Activated naive CD4-positive, alpha-beta T cell treated with anti-CD3 and anti-CD28 coated beads for 36 hours (primary cell): ENCODE measurements at regions not wholly inside any gene's neighbourhood (a gene's known extent, or its start where the extent isn't known, plus 50 kb on each side); places are given as distances from the start of the nearest gene placed in this dataset.

Experiments
- CTCF ChIA-PET: fragments of 350-600 bp; sonication (Branson Sonifier 250); formaldehyde crosslinking; loops from one replicate; lab custom pipeline; 2021; ENCODE audit warnings: antibody characterized with exemption; lab: Charles Lee
- DNase-seq: peaks from one replicate; pipeline ENCODE4 v3.0.0-alpha.2; 2020
- H3K27ac Mint-ChIP-seq: one replicate; pipeline ENCODE4 v1.8.0; 2021; ENCODE audit warnings: mild to moderate bottlenecking, mixed read lengths
- H3K27me3 Mint-ChIP-seq: one replicate; pipeline ENCODE4 v1.8.0; 2021; ENCODE audit warnings: low read depth, mixed read lengths
- H3K36me3 Mint-ChIP-seq: one replicate; pipeline ENCODE4 v1.8.0; 2021; ENCODE audit warnings: low read depth, mixed read lengths
- H3K4me1 Mint-ChIP-seq: one replicate; pipeline ENCODE4 v1.8.0; 2021; ENCODE audit warnings: low read depth, mixed read lengths
- H3K4me3 Mint-ChIP-seq: one replicate; pipeline ENCODE4 v1.8.0; 2021; ENCODE audit warnings: mild to moderate bottlenecking, moderate library complexity, mixed read lengths
- H3K9me3 Mint-ChIP-seq: one replicate; pipeline ENCODE4 v1.8.0; 2021; ENCODE audit warnings: mixed read lengths
- intact Hi-C: fragments of 100-400 bp; cut with micrococcal nuclease; formaldehyde crosslinking; loops from one replicate; pipeline ENCODE4 v1.15.1; 2023

DNA sequence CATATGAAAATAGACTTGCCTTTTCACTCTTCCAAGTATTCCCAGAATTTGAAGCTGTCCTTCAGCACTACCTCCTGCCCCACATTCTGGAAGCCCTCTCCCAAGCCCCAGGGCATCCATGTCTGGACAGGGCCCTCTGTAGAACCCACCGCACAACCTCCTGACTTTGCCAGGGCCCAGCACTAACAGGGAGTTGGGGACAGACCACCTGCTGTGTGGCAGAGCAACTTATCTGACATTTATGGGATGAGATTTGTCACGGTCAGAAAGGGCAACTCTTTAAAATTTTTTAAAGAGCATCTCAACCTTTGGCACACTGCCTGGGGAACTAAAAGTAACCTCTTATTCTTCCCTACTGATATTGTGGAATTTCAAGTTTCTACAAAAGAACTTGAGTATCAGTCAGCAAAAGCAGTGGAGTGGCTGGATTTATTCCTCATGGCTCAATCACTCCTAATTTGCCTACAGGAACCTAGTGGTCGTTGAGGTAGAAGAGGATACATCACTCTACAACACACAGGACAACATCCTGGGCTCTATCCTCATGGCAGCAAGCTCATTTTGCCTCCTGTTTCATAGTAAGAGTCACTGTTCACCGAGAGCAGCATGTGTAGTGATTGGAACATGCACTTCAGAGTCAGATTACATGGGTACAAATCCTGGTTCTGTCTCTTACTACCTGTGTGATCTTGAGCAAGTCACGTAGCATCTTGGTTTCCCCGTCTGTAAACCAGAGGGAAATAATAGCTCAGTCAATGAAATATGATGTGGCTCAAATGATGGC is 285.3 kb downstream of the ENC1 start:
- DNase-seq: no peak
- intact Hi-C loops: no loop called here
- peaks cover 2% of the 10 kb centered on the region for H3K27me3 Mint-ChIP-seq
- CTCF ChIA-PET: no interaction called here
- no peak overlapping the region for H3K4me3 Mint-ChIP-seq
- H3K4me1 Mint-ChIP-seq: no peaks in the 10 kb centered on the region
- H3K9me3 Mint-ChIP-seq: no peaks in the 10 kb centered on the region
- no peaks in the 10 kb centered on the region for H3K36me3 Mint-ChIP-seq
- H3K27ac Mint-ChIP-seq: no peak overlapping the region

DNA sequence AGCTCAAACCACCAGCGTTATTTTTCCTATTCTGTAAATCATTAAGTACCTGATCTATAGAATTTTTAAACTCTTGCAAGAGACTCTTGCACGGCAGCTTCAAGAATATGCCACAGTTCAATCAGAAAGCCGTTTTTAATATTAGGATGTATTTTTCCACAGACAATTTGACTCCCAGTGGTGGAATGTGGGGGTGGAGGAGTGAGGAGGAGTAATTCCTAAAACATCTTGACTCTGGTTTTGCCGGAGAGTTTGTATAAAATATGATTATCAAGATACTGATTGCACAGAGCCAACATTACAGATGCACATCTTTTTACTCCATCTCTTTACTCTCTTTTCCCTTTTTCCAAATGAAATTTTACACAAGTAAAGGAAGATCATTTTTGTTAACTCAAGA is 288.3 kb downstream of the ENC1 start:
- no peaks in the 10 kb centered on the region for H3K4me1 Mint-ChIP-seq

GRCh38 chr5:74342948-74343682 is 297.4 kb downstream of the ENC1 start:
- no peak overlapping the region for H3K27ac Mint-ChIP-seq
- no peak overlapping the region for H3K4me3 Mint-ChIP-seq

More for the DNA sequence above, 288.3 kb downstream of the ENC1 start:
- intact Hi-C loops: no loop called here
- Mint-ChIP-seq H3K27me3 (peaks cover 17% of the 10 kb centered on the region), H3K9me3 (no peaks in the 10 kb centered on the region), H3K4me3 (no peak overlapping the region), H3K27ac (no peak overlapping the region), H3K36me3 (no peaks in the 10 kb centered on the region)
- CTCF ChIA-PET: no interaction called here
- no peak for DNase-seq

DNA sequence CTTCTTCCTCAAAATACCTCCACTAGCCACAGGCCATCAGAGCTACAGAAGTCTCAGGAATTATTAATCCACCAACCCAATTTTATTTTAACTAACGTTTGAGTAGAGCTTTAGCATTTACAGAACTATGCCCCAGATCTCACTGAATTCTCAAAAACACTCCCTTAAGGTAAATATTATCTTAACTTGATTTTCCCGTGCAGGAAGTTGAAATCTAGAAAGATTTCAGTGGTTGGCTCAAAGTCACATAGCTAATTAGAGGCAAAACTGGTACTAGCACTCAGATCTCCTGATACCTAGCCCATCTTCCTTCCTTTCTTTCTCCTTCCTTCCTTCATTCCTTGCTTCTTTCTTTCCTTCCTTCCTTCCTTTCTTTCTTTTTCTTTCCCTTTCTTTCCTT is 298.3 kb downstream of the ENC1 start:
- Mint-ChIP-seq H3K4me3 (no peak overlapping the region), H3K27me3 (peaks cover 6% of the 10 kb centered on the region), H3K9me3 (no peaks in the 10 kb centered on the region), H3K27ac (no peak overlapping the region), H3K36me3 (no peaks in the 10 kb centered on the region), H3K4me1 (no peaks in the 10 kb centered on the region)
- CTCF ChIA-PET: no interaction called here
- intact Hi-C loops: no loop called here
- no peak for DNase-seq

More at GRCh38 chr5:74342948-74343682, 297.4 kb downstream of the ENC1 start:
- peaks cover 5% of the 10 kb centered on the region for H3K27me3 Mint-ChIP-seq
- H3K36me3 Mint-ChIP-seq: no peaks in the 10 kb centered on the region
- H3K4me1 Mint-ChIP-seq: no peaks in the 10 kb centered on the region
- intact Hi-C loops: no loop called here
- DNase-seq: no peak
- CTCF ChIA-PET: no interaction called here
- H3K9me3 Mint-ChIP-seq: no peaks in the 10 kb centered on the region

DNA sequence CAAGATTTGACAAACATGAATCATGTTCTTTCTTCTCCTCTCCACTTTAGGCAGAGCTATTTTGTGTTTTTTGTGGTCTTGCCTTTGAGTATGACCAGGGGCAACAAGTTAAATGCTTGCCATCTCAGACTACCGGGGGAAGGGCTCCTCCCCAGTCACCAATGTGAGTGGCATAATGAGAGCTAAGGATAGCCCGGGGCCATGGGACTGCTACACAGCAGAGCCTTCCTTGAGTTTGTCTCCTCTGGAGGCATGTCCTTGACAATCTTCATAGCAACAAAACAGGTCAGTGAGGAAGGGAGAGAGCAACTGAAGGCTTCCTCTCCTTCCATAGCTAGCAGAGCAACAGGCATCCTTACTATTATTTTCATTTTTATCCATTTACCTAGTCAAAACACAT is 299.3 kb downstream of the ENC1 start:
- Mint-ChIP-seq H3K36me3 (no peaks in the 10 kb centered on the region), H3K27ac (no peak overlapping the region), H3K4me1 (no peaks in the 10 kb centered on the region), H3K9me3 (no peaks in the 10 kb centered on the region), H3K4me3 (no peak overlapping the region), H3K27me3 (peaks cover 6% of the 10 kb centered on the region)
- intact Hi-C loops: no loop called here
- CTCF ChIA-PET: no interaction called here
- no peak for DNase-seq

DNA sequence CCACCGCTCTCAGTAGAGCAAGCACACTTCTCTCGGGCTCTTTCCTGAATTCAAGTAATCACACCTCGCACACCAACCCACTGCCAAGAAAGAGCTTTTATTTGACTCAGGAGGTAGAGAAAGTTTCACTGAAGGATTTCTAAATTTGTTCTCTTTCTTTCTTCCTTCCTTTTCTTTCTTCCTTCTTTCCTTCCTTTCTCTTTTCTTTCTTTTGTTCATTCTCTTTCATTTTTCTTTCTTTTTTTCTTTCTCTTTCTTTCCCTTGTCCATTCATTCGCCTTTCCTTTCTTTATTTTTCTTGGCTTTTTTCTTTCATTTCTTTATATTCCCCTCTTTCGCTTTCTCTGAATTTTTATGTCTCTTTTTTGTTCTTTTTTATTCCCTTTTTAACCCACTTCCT is 300.1 kb downstream of the ENC1 start:
- CTCF ChIA-PET: no interaction called here
- H3K27me3 Mint-ChIP-seq: peaks cover 6% of the 10 kb centered on the region
- intact Hi-C loops: no loop called here
- H3K36me3 Mint-ChIP-seq: no peaks in the 10 kb centered on the region
- DNase-seq: no peak
- H3K9me3 Mint-ChIP-seq: no peaks in the 10 kb centered on the region
- H3K27ac Mint-ChIP-seq: no peak overlapping the region
- H3K4me3 Mint-ChIP-seq: no peak overlapping the region
- no peaks in the 10 kb centered on the region for H3K4me1 Mint-ChIP-seq

DNA sequence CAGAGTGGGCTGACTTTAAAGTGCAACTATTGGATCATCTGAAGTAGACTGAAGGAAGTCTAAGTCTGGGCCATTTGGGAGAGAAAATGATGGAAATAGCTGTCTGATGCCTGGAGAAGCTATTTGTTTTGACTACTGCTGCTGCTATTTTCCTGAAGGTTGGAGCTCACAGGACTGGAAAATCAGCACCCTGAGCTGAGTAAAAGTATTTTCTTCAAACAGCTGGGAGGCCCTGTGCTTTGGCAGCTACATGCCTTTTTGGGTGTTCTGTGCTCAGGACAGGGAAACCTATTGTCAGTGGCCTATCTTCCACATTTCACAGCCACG is 302.6 kb downstream of the ENC1 start:
- no peak overlapping the region for H3K4me3 Mint-ChIP-seq
- CTCF ChIA-PET: interaction anchor here (0.8 to 1.1 kb wide), 2 partner anchors 9 to 435 kb away, joined by 3 read pairs; no protein-coding TSS in a partner anchor

GRCh38 chr5:74337254-74337983 is 303.1 kb downstream of the ENC1 start:
- intact Hi-C loops: no loop called here
- no peaks in the 10 kb centered on the region for H3K4me1 Mint-ChIP-seq
- no peaks in the 10 kb centered on the region for H3K36me3 Mint-ChIP-seq
- H3K27ac Mint-ChIP-seq: no peak overlapping the region
- no peak overlapping the region for H3K4me3 Mint-ChIP-seq
- CTCF ChIA-PET: interaction anchor here (0.8 to 1.1 kb wide), 2 partner anchors 8 to 435 kb away, joined by 3 read pairs; no protein-coding TSS in a partner anchor
- peaks cover 14% of the 10 kb centered on the region for H3K27me3 Mint-ChIP-seq
- DNase-seq: no peak
- no peaks in the 10 kb centered on the region for H3K9me3 Mint-ChIP-seq

More for the DNA sequence above, 302.6 kb downstream of the ENC1 start:
- intact Hi-C loops: no loop called here
- Mint-ChIP-seq H3K4me1 (no peaks in the 10 kb centered on the region), H3K9me3 (no peaks in the 10 kb centered on the region), H3K36me3 (no peaks in the 10 kb centered on the region), H3K27me3 (peaks cover 14% of the 10 kb centered on the region), H3K27ac (no peak overlapping the region)
- no peak for DNase-seq

GRCh38 chr5:74336297-74336696 is 304.2 kb downstream of the ENC1 start:
- CTCF ChIA-PET: no interaction called here
- Mint-ChIP-seq H3K9me3 (no peaks in the 10 kb centered on the region), H3K27me3 (peaks cover 14% of the 10 kb centered on the region), H3K4me1 (no peaks in the 10 kb centered on the region), H3K4me3 (no peak overlapping the region), H3K27ac (no peak overlapping the region), H3K36me3 (no peaks in the 10 kb centered on the region)
- no peak for DNase-seq
- intact Hi-C loops: no loop called here

DNA sequence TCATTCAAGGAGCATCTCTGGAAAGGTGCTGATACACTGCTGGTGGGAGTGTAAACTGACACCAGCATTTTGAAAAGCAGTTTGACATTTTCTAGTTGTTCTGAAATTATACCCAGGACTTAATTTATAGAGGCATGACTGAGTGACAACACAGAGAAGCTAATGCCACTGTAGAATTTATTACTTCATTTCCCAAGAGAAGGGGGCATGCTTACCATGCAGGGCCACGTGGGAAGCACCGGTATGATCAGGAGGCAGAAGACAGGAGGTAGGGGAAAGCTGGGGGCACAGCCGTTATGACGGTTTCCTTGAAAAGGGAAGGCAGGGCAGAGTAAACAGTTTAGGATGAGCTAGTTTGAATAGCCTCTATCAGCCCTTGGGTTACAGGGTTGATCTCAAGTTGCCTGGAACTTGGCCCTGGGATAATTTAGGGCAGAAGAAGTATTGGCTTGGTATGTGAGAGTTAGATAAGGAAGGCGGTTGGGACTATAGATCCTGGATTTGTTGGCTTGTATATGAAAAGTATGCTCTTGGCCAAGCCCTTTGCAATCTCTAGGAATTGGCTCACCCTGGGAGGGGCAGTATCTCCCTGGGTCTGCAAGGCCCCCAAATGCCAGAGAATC is 305.7 kb downstream of the ENC1 start:
- CTCF ChIA-PET: no interaction called here
- no peak for DNase-seq
- peaks cover 15% of the 10 kb centered on the region for H3K27me3 Mint-ChIP-seq
- H3K27ac Mint-ChIP-seq: no peak overlapping the region
- intact Hi-C loops: no loop called here
- H3K36me3 Mint-ChIP-seq: no peaks in the 10 kb centered on the region
- no peaks in the 10 kb centered on the region for H3K4me1 Mint-ChIP-seq
- no peak overlapping the region for H3K4me3 Mint-ChIP-seq
- H3K9me3 Mint-ChIP-seq: no peaks in the 10 kb centered on the region

DNA sequence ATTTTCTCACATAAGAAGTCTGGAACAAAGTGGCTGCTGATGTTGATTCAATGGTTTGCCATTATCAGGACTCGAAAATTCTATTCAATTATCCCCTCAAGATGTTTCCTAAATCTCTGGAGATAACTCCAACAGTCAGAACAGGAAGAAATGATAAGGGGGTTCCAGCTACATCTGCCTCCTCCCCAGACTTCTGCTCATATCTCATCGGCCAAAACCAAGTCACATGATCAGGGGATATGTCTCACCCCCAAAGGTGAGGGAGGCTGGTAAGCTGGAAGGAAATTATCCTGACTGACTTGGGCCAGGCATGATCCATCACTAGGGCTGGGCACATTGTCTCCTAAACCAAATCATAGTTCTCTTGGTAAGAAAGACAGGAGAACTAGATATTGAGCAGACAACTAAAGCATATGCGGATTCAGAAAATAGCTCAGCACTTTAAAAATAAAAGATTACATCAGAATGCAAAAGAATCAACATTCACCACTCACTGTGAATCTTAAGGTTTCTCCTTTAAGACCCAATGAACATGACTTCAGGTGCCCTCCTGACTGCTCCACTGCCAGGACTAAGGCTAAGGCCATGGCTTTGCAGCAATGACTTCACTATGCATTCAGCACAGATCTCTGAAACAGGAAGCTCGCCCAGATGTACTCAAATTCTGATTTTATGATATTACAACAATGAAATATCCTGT is 306.3 kb downstream of the ENC1 start:
- DNase-seq: no peak
- H3K27ac Mint-ChIP-seq: no peak overlapping the region

GRCh38 chr5:74333430-74333829 is 307.1 kb downstream of the ENC1 start:
- intact Hi-C loops: no loop called here
- no peaks in the 10 kb centered on the region for H3K36me3 Mint-ChIP-seq

More for the DNA sequence above, 306.3 kb downstream of the ENC1 start:
- no peaks in the 10 kb centered on the region for H3K9me3 Mint-ChIP-seq
- H3K27me3 Mint-ChIP-seq: peaks cover 15% of the 10 kb centered on the region
- CTCF ChIA-PET: no interaction called here
- H3K4me1 Mint-ChIP-seq: no peaks in the 10 kb centered on the region
- H3K4me3 Mint-ChIP-seq: no peak overlapping the region
- intact Hi-C loops: no loop called here
- H3K36me3 Mint-ChIP-seq: no peaks in the 10 kb centered on the region

More at GRCh38 chr5:74333430-74333829, 307.1 kb downstream of the ENC1 start:
- Mint-ChIP-seq H3K4me3 (no peak overlapping the region), H3K27me3 (peaks cover 15% of the 10 kb centered on the region), H3K27ac (no peak overlapping the region), H3K9me3 (no peaks in the 10 kb centered on the region), H3K4me1 (no peaks in the 10 kb centered on the region)
- DNase-seq: no peak
- CTCF ChIA-PET: no interaction called here
